Fibroblast of lung (primary cell): ENCODE measurements at regions not wholly inside any gene's neighbourhood (a gene's known extent, or its start where the extent isn't known, plus 50 kb on each side); places are given as distances from the start of the nearest gene placed in this dataset.

Experiments used
- DNase-seq, 2 donors: peaks; one replicate each; pipeline versions ENCODE4 v3.0.0 to v3.0.0-alpha.2; 2010; ENCODE audit warnings: low read depth in 2 of 2
- H2AFZ ChIP-seq: 2 replicates; pipeline ENCODE4 v1.5.1; 2012; ENCODE audit warnings: low read length, control low read depth, inconsistent platforms
- H3K27ac ChIP-seq: 2 replicates; pipeline ENCODE4 v1.5.1; 2011; ENCODE audit warnings: low read length, control low read depth; ENCODE audit not compliant: insufficient read depth
- H3K27me3 ChIP-seq: 2 replicates; pipeline ENCODE4 v1.5.1; 2011; ENCODE audit warnings: mild to moderate bottlenecking, low read length; ENCODE audit not compliant: control insufficient read depth, insufficient read depth
- H3K36me3 ChIP-seq: 2 replicates; pipeline ENCODE4 v1.5.1; 2011; ENCODE audit warnings: low read length; ENCODE audit not compliant: control insufficient read depth, insufficient read depth
- H3K4me1 ChIP-seq: 2 replicates; pipeline ENCODE4 v1.5.1; 2011; ENCODE audit warnings: low read length; ENCODE audit not compliant: control insufficient read depth, insufficient read depth; ENCODE audit errors: extremely low read depth
- H3K4me2 ChIP-seq: 2 replicates; pipeline ENCODE4 v1.5.1; 2011; ENCODE audit warnings: low read length, control low read depth; ENCODE audit not compliant: insufficient read depth; ENCODE audit errors: extremely low read depth
- H3K4me3 ChIP-seq, 4 experiments: fragments of 200-600 bp in 1 of 4; sonication (generic) in 1 of 4; replicated peaks in 1 of 4; 2 replicates each; pipeline ENCODE4 v1.5.1; 2011 to 2016; ENCODE audit warnings: low read length in 4 of 4, low read depth in 3 of 4, mild to moderate bottlenecking in 3 of 4, control low read depth in 2 of 4, inconsistent platforms in 1 of 4, mixed read lengths in 1 of 4; ENCODE audit not compliant: insufficient read depth in 1 of 4; ENCODE audit errors: control extremely low read depth in 1 of 4
- H3K79me2 ChIP-seq: 2 replicates; pipeline ENCODE4 v1.5.1; 2012; ENCODE audit warnings: mild to moderate bottlenecking, low read length, inconsistent platforms; ENCODE audit not compliant: control insufficient read depth, insufficient read depth
- H3K9ac ChIP-seq: 2 replicates; pipeline ENCODE4 v1.5.1; 2011; ENCODE audit warnings: mild to moderate bottlenecking, low read length, control low read depth; ENCODE audit not compliant: insufficient read depth
- H3K9me3 ChIP-seq: 2 replicates; pipeline ENCODE4 v1.5.1; 2012; ENCODE audit warnings: low read depth, low read length; ENCODE audit not compliant: control insufficient read depth, insufficient read depth
- H4K20me1 ChIP-seq: 2 replicates; pipeline ENCODE4 v1.5.1; 2011; ENCODE audit warnings: low read length; ENCODE audit not compliant: control insufficient read depth, insufficient read depth; ENCODE audit errors: extremely low read depth
- CTCF ChIP-seq, 2 donors: IDR thresholded peaks in 1 of 2; conservative IDR thresholded peaks in 1 of 2; 1 replicate in 1 of 2; 2 replicates in 1 of 2; pipeline ENCODE4 v1.5.1; 2011 to 2012; ENCODE audit warnings: low read length in 2 of 2, control low read depth in 1 of 2, inconsistent platforms in 1 of 2, low read depth in 1 of 2, mild to moderate bottlenecking in 1 of 2
- EZH2 ChIP-seq: IDR thresholded peaks from 2 replicates; pipeline ENCODE4 v1.5.1; 2012; ENCODE audit warnings: low read length, control low read depth, mild to moderate bottlenecking; ENCODE audit errors: missing control alignments

- Histone ChIP-seq H2AFZ (no peak overlapping the region), H3K9ac (no peak overlapping the region), H3K4me3 (no peak overlapping the region), H3K4me1 (no peaks in the 10 kb centered on the region), H3K9me3 (no peaks in the 10 kb centered on the region), H3K27me3 (no peaks in the 10 kb centered on the region), H3K27ac (no peak overlapping the region), H3K79me2 (no peaks in the 10 kb centered on the region), H3K36me3 (no peaks in the 10 kb centered on the region), H4K20me1 (no peaks in the 10 kb centered on the region), H3K4me2 (no peak overlapping the region)
- DNase-seq, result no peak
- no peak for TF ChIP-seq EZH2
- TF ChIP-seq CTCF (conservative IDR thresholded peaks at IDR 0.05 in 1 of 2, IDR thresholded peaks at IDR 0.05 in 1 of 2; ENCODE audit: low read depth in 1 of 2, low read length in 2 of 2), result no peak
These were observed 356.8 kb upstream of the ATP11B start for GRCh38 chr3:182436547-182436946.

GRCh38 chr3:182438398-182438797 lies 354.9 kb upstream of the ATP11B start:
- H3K4me3 ChIP-seq, result no peak overlapping the region
- H3K36me3 ChIP-seq, result no peaks in the 10 kb centered on the region
- H3K27me3 ChIP-seq, result no peaks in the 10 kb centered on the region
- no peak for TF ChIP-seq EZH2
- no peak for TF ChIP-seq CTCF (conservative IDR thresholded peaks at IDR 0.05 in 1 of 2, IDR thresholded peaks at IDR 0.05 in 1 of 2; ENCODE audit: low read depth in 1 of 2, low read length in 2 of 2)
- no peaks in the 10 kb centered on the region for H4K20me1 ChIP-seq
- no peaks in the 10 kb centered on the region for H3K9me3 ChIP-seq
- H3K27ac ChIP-seq, result no peak overlapping the region
- no peaks in the 10 kb centered on the region for H3K4me1 ChIP-seq
- no peak overlapping the region for H3K9ac ChIP-seq
- no peak for DNase-seq
- H3K4me2 ChIP-seq, result no peak overlapping the region
- no peaks in the 10 kb centered on the region for H3K79me2 ChIP-seq
- H2AFZ ChIP-seq, result no peak overlapping the region

GRCh38 chr3:182440101-182440500 lies 353.2 kb upstream of the ATP11B start:
- Histone ChIP-seq H3K27me3 (no peaks in the 10 kb centered on the region), H3K36me3 (no peaks in the 10 kb centered on the region), H3K4me2 (no peak overlapping the region), H3K27ac (no peak overlapping the region), H3K9ac (no peak overlapping the region), H3K4me3 (no peak overlapping the region), H2AFZ (no peak overlapping the region), H3K4me1 (no peaks in the 10 kb centered on the region), H3K9me3 (no peaks in the 10 kb centered on the region), H4K20me1 (no peaks in the 10 kb centered on the region), H3K79me2 (no peaks in the 10 kb centered on the region)
- no peak for DNase-seq
- TF ChIP-seq EZH2 (no peak), CTCF (conservative IDR thresholded peaks at IDR 0.05 in 1 of 2, IDR thresholded peaks at IDR 0.05 in 1 of 2; ENCODE audit: low read depth in 1 of 2, low read length in 2 of 2) (no peak)
